K562 (cell line): ENCODE measurements at regions not wholly inside any gene's neighbourhood (a gene's known extent, or its start where the extent isn't known, plus 50 kb on each side); places are given as distances from the start of the nearest gene placed in this dataset.
A peak's percentile ranks its signal among the peaks of the same experiment; 100 is the strongest.

ENCODE experiments used
- AFF4 ChIP-seq: sonication (generic); formaldehyde crosslinking; IDR thresholded peaks from 2 replicates; pipeline ENCODE4 v1.8.0; 2023; ENCODE audit warnings: mild to moderate bottlenecking, missing genetic modification reagents
- CCNT2 ChIP-seq: IDR thresholded peaks from 2 replicates; pipeline ENCODE4 v1.6.1; 2011; ENCODE audit warnings: borderline replicate concordance, low read depth, mild to moderate bottlenecking, moderate library complexity, mixed read lengths, low read length; ENCODE audit not compliant: insufficient read length; ENCODE audit errors: extremely low read depth
- CXXC5 ChIP-seq: fragments of 250-450 bp; sonication (Bioruptor Pico); IDR thresholded peaks from 2 replicates; pipeline ENCODE4 v1.8.0; 2022; ENCODE audit warnings: inconsistent platforms, mild to moderate bottlenecking, moderate library complexity
- MAFF ChIP-seq: IDR thresholded peaks from 2 replicates; pipeline ENCODE4 v1.6.1; 2012; ENCODE audit warnings: low read length, improper control_type of control experiment
- NR2C2 ChIP-seq, 2 experiments: fragments of 200-800 bp in 1 of 2; sonication (Bioruptor generic) in 1 of 2; sonication (generic) in 1 of 2; formaldehyde crosslinking in 1 of 2; IDR thresholded peaks; 2 replicates each; pipeline versions ENCODE4 v1.6.1 to v1.8.0; 2016 to 2022; ENCODE audit warnings: mild to moderate bottlenecking in 1 of 2, missing compliant biosample characterization in 1 of 2, missing genetic modification characterization in 1 of 2, missing genetic modification reagents in 1 of 2
- POLR2G ChIP-seq: fragments of 200-400 bp; formaldehyde crosslinking; IDR thresholded peaks from 2 replicates; pipeline ENCODE4 v1.6.1; 2017; ENCODE audit warnings: low read depth, mild to moderate bottlenecking, antibody characterized with exemption, low read length, moderate library complexity
- REST ChIP-seq, 2 experiments: fragments of 450-650 bp; formaldehyde crosslinking in 1 of 2; IDR thresholded peaks; 2 replicates each; pipeline versions ENCODE4 v1.4.0 to v1.6.1; 2014 to 2020; ENCODE audit warnings: mild to moderate bottlenecking in 2 of 2, borderline replicate concordance in 1 of 2, low read depth in 1 of 2
- TFAP4 ChIP-seq: sonication (generic); formaldehyde crosslinking; IDR thresholded peaks from 2 replicates; pipeline ENCODE4 v1.8.0; 2022; ENCODE audit warnings: missing genetic modification reagents, mild to moderate bottlenecking, moderate library complexity, borderline replicate concordance
- TF ChIP-seq, protein P1 (sequence below): fragments of 250-450 bp; sonication (Bioruptor Pico); IDR thresholded peaks from 2 replicates; pipeline ENCODE4 v1.4.0; 2020; ENCODE audit warnings: borderline replicate concordance

GRCh38 chr18:965921-966758, 61.5 kb downstream of the ADCYAP1 start (continued):
- TF ChIP-seq REST (IDR thresholded peaks at IDR 0.05; ENCODE audit: borderline replicate concordance) (no peak), REST (CRISPR knock-in tag; IDR thresholded peaks at IDR 0.05; ENCODE audit: low read depth) (0 out of 2 replicates have a peak, but pooled peaks have one; percentile 30), NR2C2 (CRISPR knock-in tag; IDR thresholded peaks at IDR 0.05) (no peak), NR2C2 (tag; IDR thresholded peaks at IDR 0.05) (peak; percentile 13; the same call in 1 of the 2 replicates), MAFF (peak; percentile 99), POLR2G (no peak), CXXC5 (CRISPR knock-in tag) (0 out of 2 replicates have a peak, but pooled peaks have one; percentile 11), TFAP4 (CRISPR knock-in tag) (0 out of 2 replicates have a peak, but pooled peaks have one; percentile 39), AFF4 (CRISPR knock-in tag) (no peak), CCNT2 (peak; percentile 36)
- TF ChIP-seq, protein P1, sequence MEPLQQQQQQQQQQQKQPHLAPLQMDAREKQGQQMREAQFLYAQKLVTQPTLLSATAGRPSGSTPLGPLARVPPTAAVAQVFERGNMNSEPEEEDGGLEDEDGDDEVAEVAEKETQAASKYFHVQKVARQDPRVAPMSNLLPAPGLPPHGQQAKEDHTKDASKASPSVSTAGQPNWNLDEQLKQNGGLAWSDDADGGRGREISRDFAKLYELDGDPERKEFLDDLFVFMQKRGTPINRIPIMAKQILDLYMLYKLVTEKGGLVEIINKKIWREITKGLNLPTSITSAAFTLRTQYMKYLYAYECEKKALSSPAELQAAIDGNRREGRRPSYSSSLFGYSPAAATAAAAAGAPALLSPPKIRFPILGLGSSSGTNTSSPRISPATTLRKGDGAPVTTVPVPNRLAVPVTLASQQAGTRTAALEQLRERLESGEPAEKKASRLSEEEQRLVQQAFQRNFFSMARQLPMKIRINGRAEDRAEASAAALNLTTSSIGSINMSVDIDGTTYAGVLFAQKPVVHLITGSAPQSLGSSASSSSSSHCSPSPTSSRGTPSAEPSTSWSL (CRISPR knock-in tag) = no peak
